Prostate gland (tissue), 2 donors: ENCODE measurements at regions not wholly inside any gene's neighbourhood (a gene's known extent, or its start where the extent isn't known, plus 50 kb on each side); places are given as distances from the start of the nearest gene placed in this dataset.

Source experiments
- DNase-seq: peaks from one replicate; pipeline ENCODE4 v3.0.0-alpha.2; 2019; ENCODE audit warnings: low spot score
- H3K27ac ChIP-seq, 2 donors: fragments of 200-600 bp; sonication (generic); 2 replicates each; pipeline ENCODE4 v1.5.1; 2017 to 2019
- H3K27me3 ChIP-seq: fragments of 200-600 bp; sonication (generic); replicated peaks from 2 replicates; pipeline ENCODE4 v1.5.1; 2019; ENCODE audit not compliant: insufficient read depth
- H3K36me3 ChIP-seq, 2 donors: fragments of 200-600 bp; sonication (generic); 1 replicate in 1 of 2; 2 replicates in 1 of 2; pipeline versions ENCODE4 v1.5.1 to v1.8.1; 2017 to 2019
- H3K4me1 ChIP-seq: fragments of 200-600 bp; sonication (generic); replicated peaks from 2 replicates; pipeline ENCODE4 v1.5.1; 2019
- H3K4me3 ChIP-seq, 2 donors: fragments of 200-600 bp; sonication (generic); 2 replicates each; pipeline ENCODE4 v1.5.1; 2017 to 2019
- H3K9me3 ChIP-seq: fragments of 200-600 bp; sonication (generic); 2 replicates; pipeline ENCODE4 v1.5.1; 2017
- CTCF ChIP-seq, 4 experiments: fragments of 200-600 bp in 2 of 4; fragments of 450-650 bp in 2 of 4; sonication (generic) in 2 of 4; IDR thresholded peaks; 1 replicate in 3 of 4; 2 replicates in 1 of 4; pipeline ENCODE4 v1.5.1; 2016 to 2019; ENCODE audit warnings: antibody characterized with exemption in 4 of 4, mild to moderate bottlenecking in 2 of 4, moderate library complexity in 2 of 4
- POLR2A ChIP-seq: fragments of 450-650 bp; IDR thresholded peaks from one replicate; pipeline ENCODE4 v1.6.1; 2016; ENCODE audit warnings: antibody characterized with exemption, mild to moderate bottlenecking
- POLR2AphosphoS5 ChIP-seq: sonication (generic); formaldehyde crosslinking; IDR thresholded peaks from one replicate; pipeline ENCODE4 v1.6.1; 2017; ENCODE audit warnings: antibody characterized with exemption
- WGBS: methylation state at CpG from one replicate; pipeline ENCODE4 v1.1.5; 2018; 5-methylcytosine and 5-hydroxymethylcytosine counted together
- intact Hi-C: fragments of 100-400 bp; cut with DNase I; formaldehyde crosslinking; loops from one replicate; pipeline ENCODE4 v1.14.2; 2022

- no peak for DNase-seq
- H3K27ac ChIP-seq = no peak overlapping the region
- no peaks in the 10 kb centered on the region for H3K36me3 ChIP-seq
- no peaks in the 10 kb centered on the region for H3K27me3 ChIP-seq
- no peaks in the 10 kb centered on the region for H3K9me3 ChIP-seq
- WGBS = 95% methylated on average over 4 of the region's 4 CpGs
- no peaks in the 10 kb centered on the region for H3K4me1 ChIP-seq
- TF ChIP-seq POLR2AphosphoS5 (no peak), CTCF (IDR thresholded peaks at IDR 0.05) (no peak), POLR2A (no peak)
- H3K4me3 ChIP-seq = no peak overlapping the region
- intact Hi-C loops = no loop called here
Observed at GRCh38 chr3:38968403-38968802, 83.3 kb downstream of the SCN11A start.

- H3K9me3 ChIP-seq = no peaks in the 10 kb centered on the region
- whole genome bisulfite sequencing = 82% methylated on average over 1 of the region's 1 CpG
- H3K4me1 ChIP-seq = no peaks in the 10 kb centered on the region
- H3K36me3 ChIP-seq = no peaks in the 10 kb centered on the region
- H3K4me3 ChIP-seq = no peak overlapping the region
- intact Hi-C loops = no loop called here
- H3K27ac ChIP-seq = no peak overlapping the region
- no peak for DNase-seq
- no peak for TF ChIP-seq POLR2AphosphoS5
- TF ChIP-seq POLR2A = no peak
- TF ChIP-seq CTCF (IDR thresholded peaks at IDR 0.05) = no peak
- no peaks in the 10 kb centered on the region for H3K27me3 ChIP-seq
Observed at GRCh38 chr3:38967693-38967989, 84.1 kb downstream of the SCN11A start.

GRCh38 chr3:38966811-38967692, 84.7 kb downstream of the SCN11A start:
- H3K27me3 ChIP-seq = no peaks in the 10 kb centered on the region
- H3K4me3 ChIP-seq = no peak overlapping the region
- intact Hi-C loops = no loop called here
- TF ChIP-seq POLR2A = no peak
- no peak for TF ChIP-seq CTCF (IDR thresholded peaks at IDR 0.05)
- TF ChIP-seq POLR2AphosphoS5 = no peak
- DNase-seq = no peak
- H3K4me1 ChIP-seq = no peaks in the 10 kb centered on the region
- H3K36me3 ChIP-seq = no peaks in the 10 kb centered on the region
- no peaks in the 10 kb centered on the region for H3K9me3 ChIP-seq
- 48% methylated on average over 4 of the region's 4 CpGs for WGBS
- no peak overlapping the region for H3K27ac ChIP-seq

GRCh38 chr3:38964646-38965045, 87.1 kb downstream of the SCN11A start:
- no peak for DNase-seq
- Histone ChIP-seq H3K36me3 (no peaks in the 10 kb centered on the region), H3K27me3 (no peaks in the 10 kb centered on the region), H3K4me1 (peaks cover 2% of the 10 kb centered on the region), H3K9me3 (no peaks in the 10 kb centered on the region), H3K4me3 (no peak overlapping the region), H3K27ac (no peak overlapping the region)
- TF ChIP-seq POLR2A (no peak), CTCF (IDR thresholded peaks at IDR 0.05) (no peak), POLR2AphosphoS5 (no peak)
- 87% methylated on average over 4 of the region's 4 CpGs for WGBS
- intact Hi-C loops = no loop called here

GRCh38 chr3:38964204-38964603, 87.5 kb downstream of the SCN11A start:
- no peak overlapping the region for H3K4me3 ChIP-seq
- intact Hi-C loops = no loop called here
- no peaks in the 10 kb centered on the region for H3K9me3 ChIP-seq
- TF ChIP-seq CTCF (IDR thresholded peaks at IDR 0.05) = no peak
- TF ChIP-seq POLR2AphosphoS5 = no peak
- TF ChIP-seq POLR2A = no peak
- H3K4me1 ChIP-seq = peaks cover 2% of the 10 kb centered on the region
- H3K27ac ChIP-seq = no peak overlapping the region
- no peaks in the 10 kb centered on the region for H3K36me3 ChIP-seq
- DNase-seq = no peak
- no peaks in the 10 kb centered on the region for H3K27me3 ChIP-seq
- WGBS = 77% methylated on average over 5 of the region's 5 CpGs
